Hepatocyte (in vitro differentiated cells): ENCODE measurements at regions not wholly inside any gene's neighbourhood (a gene's known extent, or its start where the extent isn't known, plus 50 kb on each side); places are given as distances from the start of the nearest gene placed in this dataset.
A peak's percentile ranks its signal among the peaks of the same experiment; 100 is the strongest.
"Not testable (repeated sequence)": the region's sequence is repeated elsewhere in the genome, so short reads cannot be mapped to it uniquely, and the experiment has no call there.

ENCODE experiments used
- DNase-seq: peaks from one replicate; pipeline ENCODE4 v3.0.0-alpha.2; 2016; ENCODE audit warnings: low spot score
- H2AFZ ChIP-seq: fragments of 200-600 bp; sonication (generic); 2 replicates; pipeline ENCODE4 v1.6.0; 2016; ENCODE audit warnings: antibody characterized with exemption, mild to moderate bottlenecking
- H3K27ac ChIP-seq: fragments of 200-600 bp; sonication (generic); 2 replicates; pipeline ENCODE4 v1.5.1; 2016; ENCODE audit warnings: mild to moderate bottlenecking
- H3K27me3 ChIP-seq: fragments of 200-600 bp; sonication (generic); 2 replicates; pipeline ENCODE4 v1.6.1; 2016
- H3K36me3 ChIP-seq: fragments of 200-600 bp; sonication (generic); replicated peaks from 2 replicates; pipeline ENCODE4 v1.5.1; 2016; ENCODE audit warnings: low read depth; ENCODE audit not compliant: insufficient read depth
- H3K4me1 ChIP-seq: fragments of 200-600 bp; sonication (generic); 2 replicates; pipeline ENCODE4 v1.5.1; 2016; ENCODE audit warnings: mild to moderate bottlenecking, moderate library complexity; ENCODE audit not compliant: insufficient read depth
- H3K4me2 ChIP-seq: fragments of 200-600 bp; sonication (generic); 2 replicates; pipeline ENCODE4 v1.6.0; 2016
- H3K4me3 ChIP-seq: fragments of 200-600 bp; sonication (generic); 2 replicates; pipeline ENCODE4 v1.5.1; 2016; ENCODE audit warnings: mild to moderate bottlenecking
- H3K79me2 ChIP-seq: fragments of 200-600 bp; sonication (generic); 2 replicates; pipeline ENCODE4 v1.6.0; 2017; ENCODE audit warnings: mild to moderate bottlenecking
- H3K9me2 ChIP-seq: fragments of 200-600 bp; sonication (generic); replicated peaks from 2 replicates; pipeline ENCODE4 v1.6.0; 2017; ENCODE audit warnings: mild to moderate bottlenecking; ENCODE audit not compliant: insufficient read depth
- H3K9me3 ChIP-seq: fragments of 200-600 bp; sonication (generic); 2 replicates; pipeline ENCODE4 v1.5.1; 2016; ENCODE audit warnings: low read depth, mild to moderate bottlenecking
- H4K20me1 ChIP-seq: fragments of 200-600 bp; sonication (generic); 2 replicates; pipeline ENCODE4 v1.6.0; 2016; ENCODE audit warnings: mild to moderate bottlenecking; ENCODE audit not compliant: insufficient read depth, poor library complexity, severe bottlenecking
- EZH2 ChIP-seq: fragments of 200-600 bp; sonication (generic); IDR thresholded peaks from 2 replicates; pipeline ENCODE4 v1.6.1; 2016; ENCODE audit warnings: antibody characterized with exemption, mild to moderate bottlenecking, borderline replicate concordance
- EZH2phosphoT487 ChIP-seq: fragments of 200-600 bp; sonication (generic); IDR thresholded peaks from one replicate; pipeline ENCODE4 v1.6.1; 2018; ENCODE audit warnings: antibody characterized with exemption, mild to moderate bottlenecking, low read depth, moderate library complexity; ENCODE audit not compliant: unreplicated experiment, severe bottlenecking
- WGBS: methylation state at CpG from one replicate; pipeline ENCODE4 v1.1.6; 2016; ENCODE audit warnings: low lambda C conversion rate; ENCODE audit errors: missing lambda C conversion rate; 5-methylcytosine and 5-hydroxymethylcytosine counted together
- TF ChIP-seq, protein P1 (sequence below): fragments of 200-600 bp; sonication (generic); IDR thresholded peaks from 2 replicates; pipeline ENCODE4 v1.5.1; 2016; ENCODE audit warnings: antibody characterized with exemption, mild to moderate bottlenecking; ENCODE audit not compliant: poor library complexity

DNA sequence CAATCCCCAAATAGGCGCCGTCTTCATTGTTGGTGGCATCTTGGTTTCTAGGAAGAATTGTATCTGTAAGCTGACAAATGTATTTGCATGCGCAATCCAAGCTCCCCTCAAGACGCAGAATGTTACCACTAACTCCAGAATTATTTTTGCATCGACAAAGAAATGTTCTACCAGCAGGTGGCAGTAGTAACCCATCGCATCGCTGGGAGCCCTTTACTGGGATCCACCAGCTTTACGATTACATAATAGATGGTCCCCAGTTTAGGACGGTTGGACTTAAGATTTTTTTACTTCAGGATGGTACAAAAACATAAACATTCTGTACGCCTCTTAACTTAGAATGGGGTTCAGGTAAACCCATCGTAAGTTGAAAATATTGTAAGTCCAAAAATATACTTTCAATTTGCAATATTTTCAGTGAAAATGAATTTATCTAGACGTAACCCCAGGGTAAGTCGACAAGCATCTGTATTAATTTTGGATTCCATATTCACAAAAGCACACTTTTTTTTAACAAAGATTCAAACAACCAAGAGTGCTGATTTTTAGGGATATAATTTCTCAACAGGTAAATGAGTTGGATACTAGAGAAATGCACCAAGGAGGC lies 114.0 kb upstream of the COBL start:
- no peaks in the 10 kb centered on the region for H3K36me3 ChIP-seq
- H3K9me3 ChIP-seq, result no peaks in the 10 kb centered on the region
- peak; percentile 78 for DNase-seq
- H3K27me3 ChIP-seq, result peaks cover 5% of the 10 kb centered on the region
- no peaks in the 10 kb centered on the region for H3K79me2 ChIP-seq
- no peaks in the 10 kb centered on the region for H3K9me2 ChIP-seq
- no peak overlapping the region for H3K4me3 ChIP-seq
- H3K4me1 ChIP-seq, result no peaks in the 10 kb centered on the region
- H4K20me1 ChIP-seq, result no peaks in the 10 kb centered on the region
- H3K4me2 ChIP-seq, result peak overlapping the region; percentile 58
- WGBS, result 26% methylated on average over 13 of the region's 13 CpGs
- TF ChIP-seq, protein P1, sequence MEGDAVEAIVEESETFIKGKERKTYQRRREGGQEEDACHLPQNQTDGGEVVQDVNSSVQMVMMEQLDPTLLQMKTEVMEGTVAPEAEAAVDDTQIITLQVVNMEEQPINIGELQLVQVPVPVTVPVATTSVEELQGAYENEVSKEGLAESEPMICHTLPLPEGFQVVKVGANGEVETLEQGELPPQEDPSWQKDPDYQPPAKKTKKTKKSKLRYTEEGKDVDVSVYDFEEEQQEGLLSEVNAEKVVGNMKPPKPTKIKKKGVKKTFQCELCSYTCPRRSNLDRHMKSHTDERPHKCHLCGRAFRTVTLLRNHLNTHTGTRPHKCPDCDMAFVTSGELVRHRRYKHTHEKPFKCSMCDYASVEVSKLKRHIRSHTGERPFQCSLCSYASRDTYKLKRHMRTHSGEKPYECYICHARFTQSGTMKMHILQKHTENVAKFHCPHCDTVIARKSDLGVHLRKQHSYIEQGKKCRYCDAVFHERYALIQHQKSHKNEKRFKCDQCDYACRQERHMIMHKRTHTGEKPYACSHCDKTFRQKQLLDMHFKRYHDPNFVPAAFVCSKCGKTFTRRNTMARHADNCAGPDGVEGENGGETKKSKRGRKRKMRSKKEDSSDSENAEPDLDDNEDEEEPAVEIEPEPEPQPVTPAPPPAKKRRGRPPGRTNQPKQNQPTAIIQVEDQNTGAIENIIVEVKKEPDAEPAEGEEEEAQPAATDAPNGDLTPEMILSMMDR, result peak; percentile 91
- TF ChIP-seq EZH2, result no peak
- no peak overlapping the region for H2AFZ ChIP-seq
- no peak overlapping the region for H3K27ac ChIP-seq

DNA sequence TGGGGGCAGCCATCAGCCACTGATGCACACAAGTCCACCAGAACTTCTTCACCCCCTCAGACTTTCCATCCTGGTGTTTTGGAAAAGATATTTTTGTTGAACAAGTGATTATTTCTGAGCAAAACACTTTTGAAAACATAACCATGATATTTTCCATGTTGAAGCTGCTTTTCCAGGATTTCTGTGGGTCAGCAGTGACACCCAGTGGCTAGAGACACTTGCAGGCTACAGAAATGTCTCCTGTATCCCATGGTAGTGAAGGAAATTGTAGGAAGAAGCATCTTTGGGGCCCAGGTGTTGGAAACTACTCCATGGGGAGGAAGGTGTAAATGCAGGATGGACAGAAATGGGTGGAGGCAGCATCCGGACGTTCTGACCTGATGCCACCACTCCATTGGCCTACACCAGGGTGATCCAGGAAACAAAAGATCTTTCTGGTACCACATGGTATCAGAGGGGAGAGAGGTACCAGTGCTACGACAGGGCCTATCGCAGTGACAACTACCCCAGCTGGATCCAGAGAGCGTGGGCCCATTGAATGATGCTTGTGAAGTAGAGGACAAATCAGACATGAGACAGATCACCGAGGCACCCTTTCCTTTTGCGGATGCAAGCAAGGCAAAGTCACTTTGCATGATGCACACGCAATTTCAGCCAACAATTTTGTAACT lies 111.7 kb upstream of the COBL start:
- Histone ChIP-seq H3K36me3 (no peaks in the 10 kb centered on the region), H3K4me1 (no peaks in the 10 kb centered on the region), H2AFZ (no peak overlapping the region), H3K9me3 (no peaks in the 10 kb centered on the region), H3K4me3 (no peak overlapping the region), H3K9me2 (no peaks in the 10 kb centered on the region), H3K27ac (no peak overlapping the region), H3K27me3 (no peaks in the 10 kb centered on the region), H3K4me2 (no peak overlapping the region), H3K79me2 (no peaks in the 10 kb centered on the region), H4K20me1 (no peaks in the 10 kb centered on the region)
- WGBS, result 85% methylated on average over 8 of the region's 8 CpGs
- peak; percentile 46 for DNase-seq
- TF ChIP-seq, protein P1, result peak; percentile 64
- TF ChIP-seq EZH2phosphoT487, result no peak
- no peak for TF ChIP-seq EZH2

DNA sequence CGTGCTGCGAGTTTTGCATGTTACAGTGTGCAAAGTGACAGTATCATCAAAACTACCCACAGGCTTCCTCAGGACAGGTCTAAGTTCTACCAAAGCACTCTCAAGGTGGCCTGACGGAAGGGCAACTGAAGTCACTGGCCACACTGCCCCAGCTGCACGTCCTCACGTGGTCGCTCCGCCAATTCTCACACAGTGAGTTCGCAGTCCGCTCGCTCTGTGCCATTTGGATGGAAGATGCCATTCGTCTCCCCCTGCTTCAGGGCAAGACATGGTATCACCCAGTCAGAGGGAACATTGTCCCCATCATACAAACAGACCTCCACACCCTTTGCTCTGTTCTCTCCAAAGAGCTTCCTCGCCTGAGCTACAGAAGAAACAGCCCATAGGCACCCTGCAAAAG lies 109.6 kb upstream of the COBL start:
- H4K20me1 ChIP-seq, result no peaks in the 10 kb centered on the region
- no peak for TF ChIP-seq EZH2
- TF ChIP-seq, protein P1, result no peak
- no peak overlapping the region for H3K27ac ChIP-seq
- WGBS, result 91% methylated on average over 12 of the region's 12 CpGs
- no peak for DNase-seq
- H3K79me2 ChIP-seq, result no peaks in the 10 kb centered on the region
- no peak overlapping the region for H3K4me3 ChIP-seq
- H2AFZ ChIP-seq, result no peak overlapping the region
- H3K36me3 ChIP-seq, result no peaks in the 10 kb centered on the region
- H3K27me3 ChIP-seq, result no peaks in the 10 kb centered on the region
- H3K9me2 ChIP-seq, result no peaks in the 10 kb centered on the region
- no peaks in the 10 kb centered on the region for H3K4me1 ChIP-seq
- H3K9me3 ChIP-seq, result no peaks in the 10 kb centered on the region
- H3K4me2 ChIP-seq, result no peak overlapping the region

DNA sequence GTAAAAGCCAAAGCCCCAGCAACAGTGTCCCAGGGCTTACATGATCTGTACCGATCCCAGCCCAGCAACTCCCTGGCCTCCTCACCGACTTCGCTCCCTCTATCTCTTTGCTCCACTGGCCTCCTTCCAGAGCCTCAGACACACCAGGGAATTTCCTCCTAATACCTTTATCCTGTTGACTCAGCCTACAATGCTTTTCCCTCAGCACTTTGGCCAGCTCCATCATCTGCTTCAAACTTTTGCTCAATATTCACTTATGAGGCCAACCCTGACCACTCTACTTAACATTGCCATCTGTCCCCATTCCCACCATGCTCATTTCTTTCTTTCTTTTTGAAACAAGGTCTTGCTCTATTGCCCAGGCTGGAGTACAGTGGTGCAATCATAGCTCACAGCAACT lies 93.3 kb upstream of the COBL start:
- H3K4me1 ChIP-seq, H3K9me2 ChIP-seq, H3K4me3 ChIP-seq, H2AFZ ChIP-seq, H3K27ac ChIP-seq, H3K36me3 ChIP-seq, H4K20me1 ChIP-seq, H3K4me2 ChIP-seq, H3K9me3 ChIP-seq, H3K27me3 ChIP-seq, H3K79me2 ChIP-seq, DNase-seq: not testable (repeated sequence)
- WGBS, result no CpG with 5 or more reads among the region's 3 CpGs

DNA sequence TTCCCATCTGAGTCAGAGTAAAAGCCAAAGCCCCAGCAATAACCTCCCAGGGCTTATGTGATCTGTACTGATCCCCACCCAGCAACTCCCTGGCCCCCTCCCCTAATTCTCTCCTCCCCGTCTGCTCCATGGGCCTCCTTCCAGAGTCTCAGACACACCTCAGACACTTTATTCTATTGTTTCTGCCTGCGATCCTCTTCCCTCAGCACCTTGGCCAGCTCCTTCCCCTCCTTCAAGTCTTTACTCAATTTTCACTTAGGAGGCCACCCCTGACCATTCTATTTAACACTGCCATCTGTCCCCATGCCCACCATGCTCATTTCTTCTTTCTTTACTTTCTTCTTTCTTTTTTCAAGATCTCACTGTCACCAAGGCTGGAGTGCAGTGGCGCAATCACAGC lies 81.0 kb upstream of the COBL start:
- not testable (repeated sequence) for H3K4me2 ChIP-seq, H3K27ac ChIP-seq, H3K4me1 ChIP-seq, H4K20me1 ChIP-seq, H3K27me3 ChIP-seq, DNase-seq, H2AFZ ChIP-seq, H3K4me3 ChIP-seq, H3K9me2 ChIP-seq, H3K36me3 ChIP-seq, H3K79me2 ChIP-seq, H3K9me3 ChIP-seq
- WGBS, result 40% methylated on average over 3 of the region's 3 CpGs

DNA sequence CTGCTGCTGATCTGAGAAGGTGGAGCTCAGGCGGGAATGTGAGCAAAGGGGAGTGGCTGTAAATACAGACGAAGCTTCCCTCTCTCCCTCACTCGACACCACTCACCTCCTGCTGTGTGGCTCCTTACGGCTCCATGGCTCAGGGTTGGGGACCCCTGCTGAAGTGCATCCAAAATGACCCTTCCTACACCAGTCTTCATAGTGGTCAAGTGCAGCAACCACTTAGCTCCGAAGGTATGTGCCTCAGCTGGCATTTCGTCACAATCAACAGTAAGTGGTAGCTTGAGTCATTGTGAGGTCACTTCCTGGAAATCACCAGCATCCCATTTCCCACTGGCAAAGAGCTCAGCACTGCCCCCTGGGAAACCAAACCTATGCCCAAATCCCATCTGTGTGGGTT lies 76.4 kb upstream of the COBL start:
- not testable (repeated sequence) for H3K36me3 ChIP-seq, H3K79me2 ChIP-seq, H2AFZ ChIP-seq, H3K4me3 ChIP-seq, H3K9me2 ChIP-seq, H3K4me1 ChIP-seq, H3K9me3 ChIP-seq, DNase-seq, H3K27ac ChIP-seq, H4K20me1 ChIP-seq, H3K27me3 ChIP-seq, H3K4me2 ChIP-seq
- WGBS, result 81% methylated on average over 6 of the region's 6 CpGs
